Fibroblast of skin of scalp (primary cell): ENCODE measurements at regions not wholly inside any gene's neighbourhood (a gene's known extent, or its start where the extent isn't known, plus 50 kb on each side); places are given as distances from the start of the nearest gene placed in this dataset.
"Not testable (repeated sequence)": the region's sequence is repeated elsewhere in the genome, so short reads cannot be mapped to it uniquely, and the experiment has no call there.

Source experiments
- DNase-seq: peaks from one replicate; pipeline ENCODE4 v3.0.0-alpha.2; 2013

- DNase-seq = no peak
Observed at GRCh38 chr7:67361150-67361549, 364.5 kb downstream of the TYW1 start.

GRCh38 chr7:67364441-67365017 lies 367.9 kb downstream of the TYW1 start:
- no peak for DNase-seq

- peak; percentile 69 for DNase-seq
Observed at GRCh38 chr7:67371429-67372305, 375.0 kb downstream of the TYW1 start.

GRCh38 chr7:67373389-67373788 lies 376.8 kb downstream of the TYW1 start:
- not testable (repeated sequence) for DNase-seq

- DNase-seq = no peak
Observed at GRCh38 chr7:67375427-67375826, 378.8 kb downstream of the TYW1 start.

- DNase-seq = peak; percentile 69
Observed at GRCh38 chr7:67377939-67378862, 381.6 kb downstream of the TYW1 start.

GRCh38 chr7:67380326-67380725 lies 383.7 kb downstream of the TYW1 start:
- no peak for DNase-seq

GRCh38 chr7:67380858-67381257 lies 384.2 kb downstream of the TYW1 start:
- no peak for DNase-seq

GRCh38 chr7:67387851-67388250 lies 391.2 kb downstream of the TYW1 start:
- no peak for DNase-seq

- DNase-seq = no peak
Observed at GRCh38 chr7:67391168-67391567, 394.5 kb downstream of the TYW1 start.

- no peak for DNase-seq
Observed at GRCh38 chr7:67392596-67393438, 396.2 kb downstream of the TYW1 start.

GRCh38 chr7:67393903-67394302 lies 397.3 kb downstream of the TYW1 start:
- DNase-seq = no peak

- DNase-seq = no peak
Observed at GRCh38 chr7:67398916-67399315, 402.3 kb downstream of the TYW1 start.

GRCh38 chr7:67401492-67401891 lies 404.9 kb downstream of the TYW1 start:
- no peak for DNase-seq

- DNase-seq = no peak
Observed at GRCh38 chr7:67402280-67402679, 405.6 kb downstream of the TYW1 start.

- DNase-seq = no peak
Observed at GRCh38 chr7:67406976-67407375, 410.3 kb downstream of the TYW1 start.

- DNase-seq = no peak
Observed at GRCh38 chr7:67407392-67408071, 410.9 kb downstream of the TYW1 start.

GRCh38 chr7:67408109-67408508 lies 411.5 kb downstream of the TYW1 start:
- DNase-seq = no peak

GRCh38 chr7:67413670-67414069 lies 417.0 kb downstream of the TYW1 start:
- DNase-seq = no peak

GRCh38 chr7:67414858-67415257 lies 418.2 kb downstream of the TYW1 start:
- no peak for DNase-seq

GRCh38 chr7:67422601-67423000 lies 426.0 kb downstream of the TYW1 start:
- no peak for DNase-seq

- no peak for DNase-seq
Observed at GRCh38 chr7:67423065-67423464, 426.4 kb downstream of the TYW1 start.
